Subcutaneous abdominal adipose tissue (tissue), 5 donors: ENCODE measurements at regions not wholly inside any gene's neighbourhood (a gene's known extent, or its start where the extent isn't known, plus 50 kb on each side); places are given as distances from the start of the nearest gene placed in this dataset.

Experiments used
- H3K27ac ChIP-seq: one replicate; pipeline ENCODE4 v1.7.0; 2013; ENCODE audit warnings: low read depth, mild to moderate bottlenecking, inconsistent platforms, low read length, moderate library complexity
- H3K27me3 ChIP-seq, 5 donors: one replicate each; pipeline ENCODE4 v1.7.0; 2013; ENCODE audit warnings: low read length in 5 of 5, inconsistent platforms in 1 of 5; ENCODE audit not compliant: control insufficient read depth in 5 of 5, insufficient read depth in 4 of 5
- H3K36me3 ChIP-seq, 5 donors: one replicate each; pipeline ENCODE4 v1.7.0; 2013; ENCODE audit warnings: low read length in 5 of 5; ENCODE audit not compliant: control insufficient read depth in 5 of 5, insufficient read depth in 5 of 5
- H3K4me1 ChIP-seq, 5 donors: one replicate each; pipeline ENCODE4 v1.7.0; 2013; ENCODE audit warnings: low read length in 5 of 5, mild to moderate bottlenecking in 3 of 5, moderate library complexity in 1 of 5; ENCODE audit not compliant: control insufficient read depth in 5 of 5, insufficient read depth in 5 of 5
- H3K4me3 ChIP-seq, 5 donors: one replicate each; pipeline ENCODE4 v1.7.0; 2013; ENCODE audit warnings: low read length in 5 of 5, low read depth in 1 of 5
- H3K9ac ChIP-seq, 5 donors: one replicate each; pipeline ENCODE4 v1.7.0; 2013; ENCODE audit warnings: low read length in 5 of 5, mild to moderate bottlenecking in 4 of 5, moderate library complexity in 3 of 5
- H3K9me3 ChIP-seq, 5 donors: one replicate each; pipeline ENCODE4 v1.7.0; 2013; ENCODE audit warnings: low read length in 5 of 5; ENCODE audit not compliant: control insufficient read depth in 5 of 5
- donor health status: healthy.
- donor health status: healthy.
- donor health status: healthy.
- donor health status: healthy.
- donor health status: healthy.

- H3K27me3 ChIP-seq = no peaks in the 10 kb centered on the region
- H3K9ac ChIP-seq = no peak overlapping the region
- H3K27ac ChIP-seq = no peak overlapping the region
- no peaks in the 10 kb centered on the region for H3K4me1 ChIP-seq
- no peak overlapping the region for H3K4me3 ChIP-seq
- H3K9me3 ChIP-seq = no peaks in the 10 kb centered on the region
- peaks cover 0 to 7% (median 3%) of the 10 kb centered on the region in 5 donors for H3K36me3 ChIP-seq
These were observed 50.2 kb upstream of the TULP4 start for GRCh38 chr6:158262082-158262481.
